Adrenal gland (tissue), 9 donors: ENCODE measurements at regions not wholly inside any gene's neighbourhood (a gene's known extent, or its start where the extent isn't known, plus 50 kb on each side); places are given as distances from the start of the nearest gene placed in this dataset.

Source experiments
- DNase-seq, 7 donors: peaks; one replicate each; pipeline ENCODE4 v3.0.0-alpha.2; 2019 to 2020
- H3K27ac ChIP-seq, 5 donors: fragments of 200-600 bp; sonication (generic) in 4 of 5; 1 replicate in 3 of 5; 2 replicates in 2 of 5; pipeline versions ENCODE4 v1.5.1 to v1.8.0; 2016 to 2020; ENCODE audit warnings: mild to moderate bottlenecking in 1 of 5
- H3K27me3 ChIP-seq: fragments of 200-600 bp; 2 replicates; pipeline ENCODE4 v1.8.0; 2021
- H3K36me3 ChIP-seq, 2 donors: fragments of 200-600 bp; replicated peaks in 1 of 2; 1 replicate in 1 of 2; 2 replicates in 1 of 2; pipeline versions ENCODE4 v1.5.1 to v1.8.0; 2018 to 2022
- H3K4me1 ChIP-seq, 2 donors: fragments of 200-600 bp; replicated peaks in 1 of 2; 1 replicate in 1 of 2; 2 replicates in 1 of 2; pipeline versions ENCODE4 v1.5.1 to v1.8.0; 2018 to 2021
- H3K4me3 ChIP-seq, 4 donors: fragments of 200-600 bp; sonication (generic) in 3 of 4; one replicate each; pipeline ENCODE4 v1.5.1; 2016 to 2018
- H3K9me3 ChIP-seq, 3 donors: fragments of 200-600 bp; sonication (generic) in 1 of 3; replicated peaks in 1 of 3; 1 replicate in 2 of 3; 2 replicates in 1 of 3; pipeline versions ENCODE4 v1.5.1 to v1.8.0; 2016 to 2021
- CTCF ChIP-seq, 6 experiments: fragments of 450-650 bp in 4 of 6; fragments of 200-600 bp in 2 of 6; sonication (generic) in 1 of 6; IDR thresholded peaks; 1 replicate in 5 of 6; 2 replicates in 1 of 6; pipeline versions ENCODE4 v1.5.1 to v1.8.0; 2016 to 2021; ENCODE audit warnings: antibody characterized with exemption in 6 of 6, mild to moderate bottlenecking in 2 of 6, moderate library complexity in 1 of 6
- POLR2A ChIP-seq, 2 donors: fragments of 450-650 bp; IDR thresholded peaks; one replicate each; pipeline ENCODE4 v1.6.1; 2017; ENCODE audit warnings: antibody characterized with exemption in 2 of 2, mild to moderate bottlenecking in 2 of 2, moderate library complexity in 1 of 2
- WGBS, 4 donors: extraction: QIAGEN DNeasy Blood & Tissue Kit in 2 of 4; methylation state at CpG; one replicate each; pipeline versions ENCODE4 v1.1.5 to v1.1.7; 2013 to 2017; 5-methylcytosine and 5-hydroxymethylcytosine counted together
- intact Hi-C, 2 donors: fragments of 100-400 bp; cut with DNase I; formaldehyde crosslinking; loops; one replicate each; pipeline versions ENCODE4 v1.14.1 to v1.15.0; 2022 to 2023
- donor health status: healthy with polysubstance abuse.
- donor health status: Bipolar disorder and iron deficiency.
- donor health status: DM: yes; HTN: yes; CAD: no.
- donor health status: DM: no; HTN: no; CAD: no.
- donor health status: DM: no; HTN: no; CAD: no.

GRCh38 chr5:68060382-68060781, 155.2 kb upstream of the PIK3R1 start:
- no peaks in the 10 kb centered on the region for H3K9me3 ChIP-seq
- 78 to 93% (median 89%) methylated on average over 1 of the region's 1 CpG for WGBS, 4 donors
- no peaks in the 10 kb centered on the region for H3K27me3 ChIP-seq
- no peaks in the 10 kb centered on the region for H3K36me3 ChIP-seq
- no peaks in the 10 kb centered on the region for H3K4me1 ChIP-seq
- DNase-seq, result no peak
- no peak overlapping the region for H3K27ac ChIP-seq
- no peak overlapping the region for H3K4me3 ChIP-seq
- TF ChIP-seq CTCF (IDR thresholded peaks at IDR 0.05) (no peak), POLR2A (IDR thresholded peaks at IDR 0.05) (no peak)
- intact Hi-C loops, result no loop called here

DNA sequence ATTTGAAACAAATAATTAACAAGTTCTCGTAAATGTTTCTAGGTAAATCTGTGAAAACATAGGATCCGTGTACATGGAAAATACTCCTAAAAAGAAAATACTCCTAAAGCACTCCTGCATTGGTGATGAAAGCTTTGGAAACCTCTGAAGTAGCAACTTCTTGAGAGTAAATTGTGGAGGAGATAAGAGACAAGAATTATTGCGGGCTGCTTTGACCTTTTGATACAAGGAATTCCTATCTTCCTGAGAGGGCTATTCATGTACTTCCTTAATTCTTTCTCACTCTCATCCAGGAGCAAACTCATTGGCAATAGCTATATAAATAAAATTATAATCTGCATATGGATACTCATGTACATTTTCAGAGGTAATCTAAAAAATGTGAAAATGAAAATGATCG, 158.4 kb upstream of the PIK3R1 start:
- no peak for DNase-seq
- Histone ChIP-seq H3K27ac (no peak overlapping the region), H3K4me1 (peaks cover 0 to 6% of the 10 kb centered on the region in 2 donors), H3K4me3 (no peak overlapping the region), H3K27me3 (no peaks in the 10 kb centered on the region), H3K9me3 (no peaks in the 10 kb centered on the region), H3K36me3 (no peaks in the 10 kb centered on the region)
- intact Hi-C loops, result no loop called here
- WGBS, 4 donors, result 54 to 68% (median 62%) methylated on average over 4 of the region's 4 CpGs
- no peak for TF ChIP-seq POLR2A (IDR thresholded peaks at IDR 0.05)
- no peak for TF ChIP-seq CTCF (IDR thresholded peaks at IDR 0.05)

- TF ChIP-seq CTCF (IDR thresholded peaks at IDR 0.05) (no peak), POLR2A (IDR thresholded peaks at IDR 0.05) (no peak)
- DNase-seq, result no peak
- 83 to 96% (median 89%) methylated on average over 1 of the region's 1 CpG for WGBS, 4 donors
- intact Hi-C loops, result no loop called here
- H3K27me3 ChIP-seq, result no peaks in the 10 kb centered on the region
- no peaks in the 10 kb centered on the region for H3K36me3 ChIP-seq
- no peak overlapping the region for H3K4me3 ChIP-seq
- H3K4me1 ChIP-seq, result peaks cover 0 to 6% of the 10 kb centered on the region in 2 donors
- H3K27ac ChIP-seq, result no peak overlapping the region
- no peaks in the 10 kb centered on the region for H3K9me3 ChIP-seq
Measured at GRCh38 chr5:68055686-68056085, 159.9 kb upstream of the PIK3R1 start.

GRCh38 chr5:68054638-68055037, 160.9 kb upstream of the PIK3R1 start:
- peaks cover 0 to 6% of the 10 kb centered on the region in 2 donors for H3K4me1 ChIP-seq
- intact Hi-C loops, result no loop called here
- no peak overlapping the region for H3K4me3 ChIP-seq
- H3K27ac ChIP-seq, result no peak overlapping the region
- TF ChIP-seq POLR2A (IDR thresholded peaks at IDR 0.05), result no peak
- TF ChIP-seq CTCF (IDR thresholded peaks at IDR 0.05), result no peak
- H3K36me3 ChIP-seq, result no peaks in the 10 kb centered on the region
- H3K9me3 ChIP-seq, result no peaks in the 10 kb centered on the region
- H3K27me3 ChIP-seq, result no peaks in the 10 kb centered on the region
- WGBS, 4 donors, result 34 to 45% (median 41%) methylated on average over 4 of the region's 4 CpGs
- DNase-seq, result no peak
